Gastrocnemius medialis (tissue), 4 donors: ENCODE measurements at regions not wholly inside any gene's neighbourhood (a gene's known extent, or its start where the extent isn't known, plus 50 kb on each side); places are given as distances from the start of the nearest gene placed in this dataset.

Source experiments
- ATAC-seq, 2 donors: fragments of 150-250 bp; one replicate each; pipeline ENCODE4 v1.9.1; 2016
- DNase-seq, 2 donors: peaks; one replicate each; pipeline ENCODE4 v3.0.0-alpha.2; 2019
- H3K27ac ChIP-seq, 4 donors: fragments of 200-600 bp; sonication (generic); 1 replicate in 1 of 4; 2 replicates in 3 of 4; pipeline ENCODE4 v1.5.1; 2016 to 2018; ENCODE audit warnings: mild to moderate bottlenecking in 2 of 4, moderate library complexity in 1 of 4
- H3K27me3 ChIP-seq, 3 donors: fragments of 200-600 bp; sonication (generic) in 2 of 3; 1 replicate in 1 of 3; 2 replicates in 2 of 3; pipeline versions ENCODE4 v1.5.1 to v1.6.0; 2016 to 2019; ENCODE audit warnings: mild to moderate bottlenecking in 1 of 3, moderate library complexity in 1 of 3
- H3K36me3 ChIP-seq, 2 donors: fragments of 200-600 bp; sonication (generic) in 1 of 2; one replicate each; pipeline ENCODE4 v1.5.1; 2017 to 2018
- H3K4me1 ChIP-seq, 2 donors: fragments of 200-600 bp; sonication (generic) in 1 of 2; one replicate each; pipeline ENCODE4 v1.5.1; 2016 to 2017; ENCODE audit warnings: mild to moderate bottlenecking in 2 of 2
- H3K4me3 ChIP-seq, 4 donors: fragments of 200-600 bp; sonication (generic) in 3 of 4; 1 replicate in 1 of 4; 2 replicates in 3 of 4; pipeline ENCODE4 v1.5.1; 2016 to 2019; ENCODE audit warnings: mild to moderate bottlenecking in 2 of 4
- H3K9me3 ChIP-seq, 3 donors: fragments of 200-600 bp; sonication (generic) in 2 of 3; 1 replicate in 1 of 3; 2 replicates in 2 of 3; pipeline ENCODE4 v1.5.1; 2016 to 2019
- CTCF ChIP-seq, 5 experiments: fragments of 450-650 bp in 3 of 5; fragments of 200-600 bp in 2 of 5; sonication (generic) in 2 of 5; IDR thresholded peaks in 4 of 5; conservative IDR thresholded peaks in 1 of 5; 1 replicate in 4 of 5; 2 replicates in 1 of 5; pipeline ENCODE4 v1.5.1; 2016 to 2019; ENCODE audit warnings: antibody characterized with exemption in 5 of 5, mild to moderate bottlenecking in 3 of 5, moderate library complexity in 3 of 5
- POLR2A ChIP-seq, 2 donors: fragments of 450-650 bp; IDR thresholded peaks; one replicate each; pipeline ENCODE4 v1.6.1; 2017; ENCODE audit warnings: antibody characterized with exemption in 2 of 2, mild to moderate bottlenecking in 2 of 2, moderate library complexity in 2 of 2
- in situ Hi-C, 4 donors: fragments of 200-750 bp; cut with MboI; loops; one replicate each; pipeline versions ENCODE4 v1.15.0 to v1.8.0; 2017; ENCODE audit warnings: low sequenced_read_pairs in 4 of 4
- intact Hi-C: fragments of 100-400 bp; cut with DNase I; formaldehyde crosslinking; loops from one replicate; pipeline ENCODE4 v1.15.1; 2023; ENCODE audit warnings: low total_unique reads

- Histone ChIP-seq H3K4me3 (no peak overlapping the region), H3K9me3 (no peaks in the 10 kb centered on the region), H3K4me1 (no peaks in the 10 kb centered on the region), H3K27ac (no peak overlapping the region), H3K36me3 (no peaks in the 10 kb centered on the region), H3K27me3 (no peaks in the 10 kb centered on the region)
- intact Hi-C loops (no loop called here), in situ Hi-C loops (no loop called here)
- DNase-seq (no peak), ATAC-seq (no peak)
- TF ChIP-seq CTCF (IDR thresholded peaks at IDR 0.05 in 4 of 5, conservative IDR thresholded peaks at IDR 0.05 in 1 of 5): no peak
- TF ChIP-seq POLR2A (IDR thresholded peaks at IDR 0.05): no peak
Observed at GRCh38 chr17:55614061-55614460, 102.8 kb upstream of the SMIM36 start.

- Histone ChIP-seq H3K27ac (no peak overlapping the region), H3K27me3 (no peaks in the 10 kb centered on the region), H3K36me3 (no peaks in the 10 kb centered on the region), H3K9me3 (no peaks in the 10 kb centered on the region), H3K4me1 (peaks cover 0 to 6% of the 10 kb centered on the region in 2 donors), H3K4me3 (no peak overlapping the region)
- TF ChIP-seq POLR2A (IDR thresholded peaks at IDR 0.05): no peak
- no peak for DNase-seq
- in situ Hi-C loops (no loop called here), intact Hi-C loops (no loop called here)
- ATAC-seq: no peak
Observed at GRCh38 chr17:55612691-55613141, 101.5 kb upstream of the SMIM36 start.

GRCh38 chr17:55607731-55608341, 96.6 kb upstream of the SMIM36 start:
- ATAC-seq (peak; percentile 21 to 24), DNase-seq (no peak)
- Histone ChIP-seq H3K9me3 (no peaks in the 10 kb centered on the region), H3K27ac (peak overlapping the region in 1 of 4 donors; percentile 31), H3K36me3 (no peaks in the 10 kb centered on the region), H3K27me3 (no peaks in the 10 kb centered on the region), H3K4me1 (peaks cover 0 to 17% of the 10 kb centered on the region in 2 donors), H3K4me3 (no peak overlapping the region)
- in situ Hi-C loops: no loop called here
- intact Hi-C loops: no loop called here
- TF ChIP-seq CTCF (IDR thresholded peaks at IDR 0.05 in 4 of 5, conservative IDR thresholded peaks at IDR 0.05 in 1 of 5) (no peak), POLR2A (IDR thresholded peaks at IDR 0.05) (no peak)

GRCh38 chr17:55606488-55606815, 95.2 kb upstream of the SMIM36 start:
- TF ChIP-seq POLR2A (IDR thresholded peaks at IDR 0.05): no peak
- no peak for TF ChIP-seq CTCF (IDR thresholded peaks at IDR 0.05 in 4 of 5, conservative IDR thresholded peaks at IDR 0.05 in 1 of 5)
- intact Hi-C loops (no loop called here), in situ Hi-C loops (no loop called here)
- no peak overlapping the region for H3K4me3 ChIP-seq
- peaks cover 0 to 17% of the 10 kb centered on the region in 2 donors for H3K4me1 ChIP-seq
- H3K27me3 ChIP-seq: no peaks in the 10 kb centered on the region
- H3K27ac ChIP-seq: no peak overlapping the region
- H3K36me3 ChIP-seq: no peaks in the 10 kb centered on the region
- no peak for DNase-seq
- ATAC-seq: peak; percentile 41 to 68
- H3K9me3 ChIP-seq: no peaks in the 10 kb centered on the region

- H3K27me3 ChIP-seq: no peaks in the 10 kb centered on the region
- H3K36me3 ChIP-seq: no peaks in the 10 kb centered on the region
- H3K4me1 ChIP-seq: peaks cover 0 to 17% of the 10 kb centered on the region in 2 donors
- in situ Hi-C loops: no loop called here
- DNase-seq (no peak), ATAC-seq (no peak)
- no peaks in the 10 kb centered on the region for H3K9me3 ChIP-seq
- no peak overlapping the region for H3K4me3 ChIP-seq
- TF ChIP-seq CTCF (IDR thresholded peaks at IDR 0.05 in 4 of 5, conservative IDR thresholded peaks at IDR 0.05 in 1 of 5) (no peak), POLR2A (IDR thresholded peaks at IDR 0.05) (no peak)
- intact Hi-C loops: no loop called here
- H3K27ac ChIP-seq: no peak overlapping the region
Observed at GRCh38 chr17:55605705-55606487, 94.6 kb upstream of the SMIM36 start.
